Hematopoietic multipotent progenitor cell treated with erythropoietin and hydrocortisone succinate and interleukin-3 and kit ligand, for 6 days (in vitro differentiated cells): ENCODE measurements at regions not wholly inside any gene's neighbourhood (a gene's known extent, or its start where the extent isn't known, plus 50 kb on each side); places are given as distances from the start of the nearest gene placed in this dataset.
A peak's percentile ranks its signal among the peaks of the same experiment; 100 is the strongest.

Experiments
- DNase-seq: peaks from one replicate; pipeline ENCODE4 v3.0.0-alpha.2; 2015

DNA sequence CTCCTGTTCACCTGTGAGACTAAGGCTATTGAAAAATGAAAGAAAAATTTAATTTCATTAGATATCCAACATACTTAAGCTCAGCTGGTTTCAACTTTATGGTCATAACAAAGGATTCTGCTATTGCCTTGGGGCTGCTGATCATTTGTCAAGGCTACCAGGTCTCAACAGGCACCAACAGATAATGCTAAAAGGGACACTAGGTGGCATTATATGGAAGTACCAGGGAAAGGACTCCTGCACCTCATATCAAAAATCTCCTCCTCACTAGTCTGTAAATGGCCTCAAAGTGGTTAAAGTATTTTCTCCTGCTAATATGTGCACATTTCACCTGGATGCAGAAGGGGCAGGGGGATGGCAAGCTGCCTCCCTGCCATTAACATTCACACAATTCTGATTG is 167.9 kb upstream of the REG3A start:
- DNase-seq: no peak

- DNase-seq: no peak
These were observed 161.3 kb upstream of the REG3A start for GRCh38 chr2:79320871-79321270.

- no peak for DNase-seq
These were observed 135.4 kb upstream of the REG3A start for GRCh38 chr2:79294994-79295393.

- no peak for DNase-seq
These were observed 133.4 kb upstream of the REG3A start for GRCh38 chr2:79292958-79293315.

DNA sequence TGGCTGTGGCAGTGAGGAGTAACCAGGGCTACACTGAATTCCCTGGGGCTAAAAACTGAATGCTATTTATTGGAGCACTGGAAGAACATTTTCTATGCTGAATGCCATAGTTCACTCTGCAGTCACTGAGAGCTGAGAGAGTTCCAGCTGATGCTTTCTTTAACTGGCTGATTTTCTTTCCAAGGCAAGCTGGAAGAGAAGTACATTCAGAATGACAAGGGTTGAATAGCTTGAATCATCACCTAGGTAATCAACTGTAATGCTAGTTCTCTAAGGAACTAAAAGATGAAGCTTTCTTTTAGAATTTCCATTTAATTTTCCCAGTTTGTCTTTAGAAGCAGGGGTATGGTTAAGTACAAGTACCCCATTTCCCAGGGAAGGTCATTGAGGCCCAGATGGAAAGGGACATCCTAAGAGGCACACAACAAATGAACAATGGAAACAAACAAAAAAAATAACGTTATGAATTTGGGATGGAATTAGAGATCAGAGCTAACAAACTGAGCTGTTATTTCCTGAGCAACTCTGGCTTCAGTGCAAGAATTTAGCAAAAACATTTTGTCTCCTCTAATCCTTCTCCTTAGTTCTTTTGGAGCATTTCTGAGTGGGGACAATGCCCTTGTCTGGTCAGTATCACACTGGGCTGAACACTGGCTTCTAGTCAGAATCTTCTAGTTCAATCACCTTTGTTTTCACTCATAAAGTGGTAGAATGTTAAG is 132.8 kb upstream of the REG3A start:
- no peak for DNase-seq

DNA sequence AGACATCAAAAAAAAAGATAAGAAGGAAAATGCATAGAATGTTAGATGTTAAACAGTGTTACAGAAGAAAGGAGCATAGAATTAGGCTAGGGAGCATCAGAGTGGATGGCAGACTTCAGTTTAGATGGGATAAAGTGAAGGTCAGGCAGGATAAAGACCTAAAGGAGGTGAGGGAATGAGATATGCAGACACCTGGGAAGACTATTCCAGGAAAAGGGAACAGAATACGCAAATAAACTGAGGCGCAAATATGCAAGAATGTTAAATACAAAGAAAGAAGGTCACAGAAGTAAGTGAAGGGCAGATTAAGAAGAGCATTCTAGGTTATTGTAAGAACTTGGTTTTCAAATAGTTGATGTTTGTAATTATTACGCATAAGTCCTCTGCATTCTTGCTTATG is 116.3 kb upstream of the REG3A start:
- no peak for DNase-seq

DNA sequence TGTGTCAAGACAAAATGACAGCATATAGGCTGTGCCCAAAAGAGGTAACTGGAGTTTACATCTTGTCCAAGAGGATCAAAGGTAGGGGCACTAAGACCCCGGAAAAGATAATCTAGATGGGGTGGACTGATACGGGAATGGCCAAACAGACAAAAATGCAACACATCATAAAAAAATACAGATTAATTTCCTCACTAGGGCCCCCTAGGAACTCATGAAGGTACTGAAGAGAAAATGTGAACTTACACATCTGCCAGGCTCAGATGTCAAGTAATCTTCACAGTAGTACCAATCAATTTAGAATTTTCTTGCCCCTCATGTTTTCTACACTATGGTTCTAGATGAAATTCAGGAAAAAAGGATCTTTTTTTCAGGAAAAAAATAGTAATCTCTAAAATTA is 115.6 kb upstream of the REG3A start:
- no peak for DNase-seq

- DNase-seq: no peak
These were observed 113.1 kb upstream of the REG3A start for GRCh38 chr2:79272616-79273015.

DNA sequence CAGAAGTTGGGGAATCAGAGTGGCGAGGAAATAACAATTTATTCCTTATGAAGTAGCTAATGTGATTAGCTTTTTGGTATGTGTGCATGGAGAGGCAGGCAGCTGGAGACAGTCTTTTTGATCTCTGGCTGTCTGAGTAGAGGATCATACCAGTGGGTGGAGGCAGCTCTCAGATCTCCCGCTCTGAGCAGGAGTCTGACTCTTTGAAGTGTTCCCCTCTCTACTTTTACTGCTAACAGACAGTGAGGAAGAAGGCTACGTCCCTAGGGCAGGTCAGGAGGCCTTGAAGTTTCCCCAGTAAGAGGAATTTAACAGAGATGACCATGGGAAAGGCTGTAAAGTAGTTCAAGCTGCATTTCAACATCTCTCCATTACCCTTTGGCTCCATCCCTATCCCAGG is 111.9 kb upstream of the REG3A start:
- DNase-seq: no peak

GRCh38 chr2:79260848-79261247 is 101.3 kb upstream of the REG3A start:
- no peak for DNase-seq

- no peak for DNase-seq
These were observed 100.4 kb upstream of the REG3A start for GRCh38 chr2:79259959-79260358.

DNA sequence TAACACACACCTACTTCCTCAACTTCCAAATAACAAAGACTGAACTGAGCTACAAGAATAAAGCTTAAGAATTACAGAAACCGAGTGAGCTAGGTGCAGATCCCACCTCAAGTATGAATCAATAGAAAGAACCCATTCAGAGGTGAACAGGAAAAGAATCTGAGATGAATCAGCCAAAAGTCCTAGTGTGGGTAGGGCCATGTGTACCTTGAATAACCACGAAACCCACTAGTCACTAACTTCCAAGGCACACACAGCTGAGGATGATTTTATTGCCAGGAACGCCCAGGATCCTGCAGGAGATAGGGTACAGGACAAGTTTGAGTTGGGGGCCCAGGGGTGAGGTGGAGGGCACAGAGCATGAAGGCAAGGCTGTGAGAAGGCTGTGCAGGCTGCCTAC is 99.7 kb upstream of the REG3A start:
- DNase-seq: no peak

DNA sequence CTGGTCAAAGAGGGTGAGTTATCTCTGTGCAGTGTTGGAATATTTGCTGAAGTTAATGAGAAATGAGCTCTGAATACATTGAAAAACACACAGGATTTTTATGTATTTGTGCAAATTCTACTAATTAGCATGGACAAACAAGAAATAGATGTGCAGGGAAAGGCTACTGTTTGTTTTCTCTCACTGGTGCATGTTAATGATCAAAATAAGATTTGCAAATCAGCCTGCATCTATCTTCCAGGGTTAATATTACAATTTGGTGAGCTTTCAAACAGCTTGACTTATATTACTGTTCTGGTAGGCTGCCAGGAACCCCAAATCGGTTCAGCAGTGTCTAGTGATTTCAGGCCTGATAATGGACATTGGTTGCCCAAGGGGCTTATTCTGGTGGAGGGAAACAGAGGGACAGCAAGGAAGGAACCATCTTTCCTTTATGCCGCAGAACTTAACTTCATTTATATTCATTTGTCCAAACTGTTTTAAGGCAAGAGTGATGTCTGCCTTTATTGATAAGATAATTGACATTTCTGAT is 93.8 kb upstream of the REG3A start:
- DNase-seq: no peak

DNA sequence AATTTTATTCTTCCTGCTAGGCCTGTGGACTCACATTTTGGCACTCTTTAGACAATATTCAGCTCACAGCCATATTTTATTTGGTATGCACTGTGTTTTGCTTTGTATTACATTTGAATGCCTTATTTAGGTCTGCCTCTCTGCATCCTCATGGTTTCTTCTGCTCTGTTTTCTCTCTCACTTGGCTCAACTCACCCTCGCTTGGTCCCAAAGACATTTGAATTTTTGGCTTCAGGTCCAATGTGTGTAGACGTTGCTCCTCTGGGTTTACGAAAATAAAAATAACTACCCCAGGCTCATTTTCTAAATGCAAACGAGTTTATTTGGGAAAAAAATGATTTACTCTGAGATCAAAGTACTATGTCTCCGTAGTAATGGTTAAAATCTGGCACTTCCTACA is 91.1 kb upstream of the REG3A start:
- DNase-seq: no peak

GRCh38 chr2:79248776-79249175 is 89.2 kb upstream of the REG3A start:
- no peak for DNase-seq

DNA sequence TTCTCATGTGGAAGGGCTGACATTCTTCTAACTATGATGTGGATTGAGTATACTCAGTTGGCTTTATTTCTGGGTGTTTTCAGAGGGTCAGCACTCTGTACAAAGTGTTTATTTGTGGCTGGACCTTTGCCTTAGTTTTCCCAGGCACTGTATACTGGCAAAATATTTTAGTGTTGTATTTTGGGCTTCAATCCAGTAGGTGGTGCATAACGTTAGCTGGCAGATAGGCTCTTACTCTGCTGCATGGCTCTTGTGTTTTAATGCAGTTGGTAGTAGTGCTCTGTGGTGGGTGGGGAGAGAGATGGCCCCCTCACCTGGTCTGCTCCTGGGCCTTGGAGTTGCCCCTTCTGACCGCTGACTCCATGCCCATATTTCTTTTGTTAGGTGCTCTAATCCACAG is 75.6 kb upstream of the REG3A start:
- DNase-seq: peak; percentile 8

GRCh38 chr2:79223539-79223938 is 64.0 kb upstream of the REG3A start:
- no peak for DNase-seq

DNA sequence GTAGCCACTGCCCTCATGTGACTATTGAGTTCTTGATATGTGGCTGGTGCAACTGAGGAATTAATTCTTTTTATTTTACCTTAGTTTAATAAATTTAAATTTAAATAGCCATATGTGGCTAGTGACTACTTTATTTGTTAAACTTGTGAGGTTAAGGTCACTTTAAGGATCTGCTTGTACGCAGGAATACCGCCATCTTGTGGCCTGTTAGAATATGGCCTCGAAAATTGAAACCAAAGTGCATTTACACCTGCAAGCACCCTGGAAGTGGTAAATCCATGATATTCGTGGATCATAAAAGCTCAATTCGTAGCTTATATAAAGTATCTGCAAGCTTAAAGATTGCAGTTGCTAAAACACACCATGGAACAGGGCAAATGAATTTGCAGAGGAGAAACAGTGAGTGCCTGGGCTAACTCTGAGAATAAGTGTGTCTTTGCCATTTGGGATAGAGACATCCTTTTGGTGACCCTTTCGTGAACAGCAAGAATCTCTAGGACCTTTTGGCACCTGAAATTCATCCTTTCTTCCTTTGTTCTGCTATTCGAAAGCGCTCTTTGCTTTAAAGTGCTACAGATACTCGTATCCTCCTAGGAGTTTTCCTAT is 59.9 kb upstream of the REG3A start:
- DNase-seq: peak; percentile 75

GRCh38 chr2:79210274-79210917 is 50.8 kb upstream of the REG3A start:
- no peak for DNase-seq
